ENCODE measurements at regions not wholly inside any gene's neighbourhood (a gene's known extent, or its start where the extent isn't known, plus 50 kb on each side); places are given as distances from the start of the nearest gene placed in this dataset.

DNA sequence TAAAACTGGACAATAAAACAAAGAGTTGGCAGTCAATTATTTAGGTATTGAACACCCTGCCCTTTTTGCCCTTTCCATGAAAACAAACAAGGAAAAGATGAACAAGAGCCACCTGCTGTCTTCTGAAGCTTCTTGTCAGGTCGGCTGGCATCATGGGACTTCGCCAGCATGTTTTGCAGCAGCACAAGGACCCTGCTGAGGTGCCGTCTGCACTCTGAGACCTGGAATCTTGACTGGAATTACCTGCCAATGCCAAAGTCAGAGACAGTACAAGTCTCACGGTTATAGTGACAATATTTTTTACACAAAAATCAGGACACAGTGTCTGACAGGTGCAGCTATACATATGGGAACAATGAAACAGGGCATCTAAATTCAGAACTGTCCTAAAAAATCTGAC, 284.5 kb downstream of the GASK1B start:
- Histone ChIP-seq H4K20me1 (ENCODE audit: control insufficient read depth, insufficient read depth, low read length, poor library complexity, severe bottlenecking) (no peaks in the 10 kb centered on the region), H3K4me1 (ENCODE audit: control insufficient read depth in 2 of 2, insufficient read depth in 2 of 2, low read length in 2 of 2) (no peaks in the 10 kb centered on the region), H3K79me2 (ENCODE audit: control insufficient read depth, insufficient read depth, low read length) (no peaks in the 10 kb centered on the region), H3K9me3 (ENCODE audit: control extremely low read depth in 1 of 3, control insufficient read depth in 2 of 3, insufficient read depth in 1 of 3, low read length in 2 of 3) (no peaks in the 10 kb centered on the region), H3K4me3 (ENCODE audit: control extremely low read depth in 1 of 5, extremely low read depth in 1 of 5, insufficient read depth in 1 of 5, low read depth in 2 of 5, low read length in 4 of 5) (no peak overlapping the region), H3K27me3 (replicated peaks in 1 of 4; ENCODE audit: control extremely low read depth in 1 of 4, control insufficient read depth in 3 of 4, insufficient read depth in 4 of 4, low read length in 3 of 4) (no peaks in the 10 kb centered on the region), H2AFZ (ENCODE audit: insufficient read depth, low read depth, low read length, poor library complexity, severe bottlenecking) (no peak overlapping the region), H3K4me2 (replicated peaks; ENCODE audit: low read depth, low read length, poor library complexity, severe bottlenecking) (no peak overlapping the region), H3K36me3 (replicated peaks in 1 of 2; ENCODE audit: control extremely low read depth in 1 of 2, control insufficient read depth in 1 of 2, extremely low read depth in 1 of 2, insufficient read depth in 2 of 2, low read length in 1 of 2) (no peaks in the 10 kb centered on the region), H3K27ac (ENCODE audit: low read length in 2 of 2) (no peak overlapping the region), H3K9ac (ENCODE audit: low read length) (no peak overlapping the region)
- no peak for DNase-seq
- H3K27me3 Mint-ChIP-seq = no peaks in the 10 kb centered on the region
- H3K4me1 Mint-ChIP-seq = no peaks in the 10 kb centered on the region
- POLR2A ChIA-PET = no interaction called here
- no peak overlapping the region for H3K4me3 Mint-ChIP-seq
- TF ChIP-seq EZH2 (IDR thresholded peaks at IDR 0.05; ENCODE audit: borderline replicate concordance, insufficient read depth, low read depth, low read length, poor library complexity, severe bottlenecking) = no peak
- TF ChIP-seq, protein P1, sequence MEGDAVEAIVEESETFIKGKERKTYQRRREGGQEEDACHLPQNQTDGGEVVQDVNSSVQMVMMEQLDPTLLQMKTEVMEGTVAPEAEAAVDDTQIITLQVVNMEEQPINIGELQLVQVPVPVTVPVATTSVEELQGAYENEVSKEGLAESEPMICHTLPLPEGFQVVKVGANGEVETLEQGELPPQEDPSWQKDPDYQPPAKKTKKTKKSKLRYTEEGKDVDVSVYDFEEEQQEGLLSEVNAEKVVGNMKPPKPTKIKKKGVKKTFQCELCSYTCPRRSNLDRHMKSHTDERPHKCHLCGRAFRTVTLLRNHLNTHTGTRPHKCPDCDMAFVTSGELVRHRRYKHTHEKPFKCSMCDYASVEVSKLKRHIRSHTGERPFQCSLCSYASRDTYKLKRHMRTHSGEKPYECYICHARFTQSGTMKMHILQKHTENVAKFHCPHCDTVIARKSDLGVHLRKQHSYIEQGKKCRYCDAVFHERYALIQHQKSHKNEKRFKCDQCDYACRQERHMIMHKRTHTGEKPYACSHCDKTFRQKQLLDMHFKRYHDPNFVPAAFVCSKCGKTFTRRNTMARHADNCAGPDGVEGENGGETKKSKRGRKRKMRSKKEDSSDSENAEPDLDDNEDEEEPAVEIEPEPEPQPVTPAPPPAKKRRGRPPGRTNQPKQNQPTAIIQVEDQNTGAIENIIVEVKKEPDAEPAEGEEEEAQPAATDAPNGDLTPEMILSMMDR (IDR thresholded peaks at IDR 0.05) = no peak
- intact Hi-C loops (cut with micrococcal nuclease) = no loop called here
- ATAC-seq (ENCODE audit: low read depth) = no peak
- H3K9me3 Mint-ChIP-seq (ENCODE audit: insufficient read depth) = no peaks in the 10 kb centered on the region
- no peak overlapping the region for H3K27ac Mint-ChIP-seq
- 89% methylated on average over 3 of the region's 4 CpGs for WGBS (ENCODE audit: insufficient coverage)
- CTCF ChIA-PET = no interaction called here

GRCh38 chr4:157887316-157887715, 285.5 kb downstream of the GASK1B start:
- Histone ChIP-seq H3K27me3 (replicated peaks in 1 of 4; ENCODE audit: control extremely low read depth in 1 of 4, control insufficient read depth in 3 of 4, insufficient read depth in 4 of 4, low read length in 3 of 4) (no peaks in the 10 kb centered on the region), H2AFZ (ENCODE audit: insufficient read depth, low read depth, low read length, poor library complexity, severe bottlenecking) (no peak overlapping the region), H3K4me1 (ENCODE audit: control insufficient read depth in 2 of 2, insufficient read depth in 2 of 2, low read length in 2 of 2) (no peaks in the 10 kb centered on the region), H4K20me1 (ENCODE audit: control insufficient read depth, insufficient read depth, low read length, poor library complexity, severe bottlenecking) (no peaks in the 10 kb centered on the region), H3K27ac (ENCODE audit: low read length in 2 of 2) (no peak overlapping the region), H3K4me2 (replicated peaks; ENCODE audit: low read depth, low read length, poor library complexity, severe bottlenecking) (no peak overlapping the region), H3K9ac (ENCODE audit: low read length) (no peak overlapping the region), H3K36me3 (replicated peaks in 1 of 2; ENCODE audit: control extremely low read depth in 1 of 2, control insufficient read depth in 1 of 2, extremely low read depth in 1 of 2, insufficient read depth in 2 of 2, low read length in 1 of 2) (no peaks in the 10 kb centered on the region), H3K79me2 (ENCODE audit: control insufficient read depth, insufficient read depth, low read length) (no peaks in the 10 kb centered on the region), H3K9me3 (ENCODE audit: control extremely low read depth in 1 of 3, control insufficient read depth in 2 of 3, insufficient read depth in 1 of 3, low read length in 2 of 3) (no peaks in the 10 kb centered on the region), H3K4me3 (ENCODE audit: control extremely low read depth in 1 of 5, extremely low read depth in 1 of 5, insufficient read depth in 1 of 5, low read depth in 2 of 5, low read length in 4 of 5) (no peak overlapping the region)
- Mint-ChIP-seq H3K4me3 (no peak overlapping the region), H3K27me3 (no peaks in the 10 kb centered on the region), H3K4me1 (no peaks in the 10 kb centered on the region), H3K9me3 (ENCODE audit: insufficient read depth) (no peaks in the 10 kb centered on the region), H3K27ac (no peak overlapping the region)
- DNase-seq (no peak), ATAC-seq (ENCODE audit: low read depth) (no peak)
- POLR2A ChIA-PET = no interaction called here
- WGBS (ENCODE audit: insufficient coverage) = 40% methylated on average over 2 of the region's 3 CpGs
- TF ChIP-seq, protein P1 (IDR thresholded peaks at IDR 0.05) = no peak
- no peak for TF ChIP-seq EZH2 (IDR thresholded peaks at IDR 0.05; ENCODE audit: borderline replicate concordance, insufficient read depth, low read depth, low read length, poor library complexity, severe bottlenecking)
- CTCF ChIA-PET = no interaction called here
- intact Hi-C loops (cut with micrococcal nuclease) = no loop called here

All from B cell (primary cell).